DOHH2 (cell line): ENCODE measurements at regions not wholly inside any gene's neighbourhood (a gene's known extent, or its start where the extent isn't known, plus 50 kb on each side); places are given as distances from the start of the nearest gene placed in this dataset.

Source experiments
- H3F3A ChIP-seq: fragments of 200-600 bp; sonication (generic), shearing (Covaris generic); 2 replicates; pipeline ENCODE4 v1.6.0; 2016; ENCODE audit warnings: antibody characterized with exemption, mild to moderate bottlenecking; ENCODE audit not compliant: control insufficient read depth, insufficient read depth
- H3K27ac ChIP-seq: fragments of 200-600 bp; sonication (generic); 2 replicates; pipeline ENCODE4 v1.5.1; 2014; ENCODE audit warnings: low read depth, mild to moderate bottlenecking, low read length, moderate library complexity
- H3K27me3 ChIP-seq: fragments of 200-600 bp; sonication (generic); 2 replicates; pipeline ENCODE4 v1.6.1; 2014; ENCODE audit warnings: mild to moderate bottlenecking, low read length, mixed read lengths; ENCODE audit not compliant: control insufficient read depth
- H3K36me3 ChIP-seq: fragments of 200-600 bp; sonication (generic); 2 replicates; pipeline ENCODE4 v1.6.1; 2014; ENCODE audit warnings: mild to moderate bottlenecking, low read length, moderate library complexity, mixed read lengths; ENCODE audit not compliant: control insufficient read depth
- H3K4me1 ChIP-seq: fragments of 200-600 bp; sonication (generic); 2 replicates; pipeline ENCODE4 v1.6.1; 2014; ENCODE audit warnings: mild to moderate bottlenecking, low read length, mixed read lengths; ENCODE audit not compliant: control insufficient read depth
- H3K4me2 ChIP-seq: fragments of 200-600 bp; sonication (generic); 2 replicates; pipeline ENCODE4 v1.6.0; 2014; ENCODE audit warnings: mild to moderate bottlenecking, low read length, moderate library complexity
- H3K4me3 ChIP-seq: fragments of 200-600 bp; sonication (generic); 2 replicates; pipeline ENCODE4 v1.5.1; 2014; ENCODE audit warnings: mild to moderate bottlenecking, low read length, mixed read lengths
- H3K79me2 ChIP-seq: fragments of 200-600 bp; sonication (generic); 2 replicates; pipeline ENCODE4 v1.6.1; 2014; ENCODE audit warnings: mild to moderate bottlenecking, low read length, mixed read lengths; ENCODE audit not compliant: control insufficient read depth
- H3K9me2 ChIP-seq: fragments of 200-600 bp; sonication (generic); replicated peaks from 2 replicates; pipeline ENCODE4 v1.6.1; 2014; ENCODE audit warnings: mild to moderate bottlenecking, low read length, mixed read lengths; ENCODE audit not compliant: control insufficient read depth
- H3K9me3 ChIP-seq: fragments of 200-600 bp; sonication (generic); 2 replicates; pipeline ENCODE4 v1.6.1; 2014; ENCODE audit warnings: antibody characterized with exemption, low read length, mixed read lengths; ENCODE audit not compliant: control insufficient read depth, insufficient read depth
- H4K20me1 ChIP-seq: fragments of 200-600 bp; sonication (generic); 2 replicates; pipeline ENCODE4 v1.6.0; 2014; ENCODE audit warnings: low read depth, mild to moderate bottlenecking, antibody characterized with exemption, low read length, moderate library complexity; ENCODE audit not compliant: control insufficient read depth, insufficient read depth
- CTCF ChIP-seq: fragments of 200-600 bp; sonication (generic); IDR thresholded peaks from one replicate; pipeline ENCODE4 v1.5.1; 2014; ENCODE audit warnings: antibody characterized with exemption, mild to moderate bottlenecking, low read depth, low read length; ENCODE audit not compliant: poor library complexity, severe bottlenecking
- EZH2phosphoT487 ChIP-seq: fragments of 200-600 bp; sonication (generic); IDR thresholded peaks from 2 replicates; pipeline ENCODE4 v1.6.1; 2017; ENCODE audit warnings: borderline replicate concordance, mild to moderate bottlenecking, antibody characterized with exemption, low read length, moderate library complexity, mixed read lengths

- Histone ChIP-seq H3K4me3 (no peak overlapping the region), H3K27me3 (no peaks in the 10 kb centered on the region), H3K36me3 (no peaks in the 10 kb centered on the region), H3F3A (no peaks in the 10 kb centered on the region), H3K4me1 (no peaks in the 10 kb centered on the region), H3K27ac (no peak overlapping the region), H3K79me2 (no peaks in the 10 kb centered on the region), H3K9me3 (no peaks in the 10 kb centered on the region), H3K9me2 (no peaks in the 10 kb centered on the region), H3K4me2 (no peak overlapping the region), H4K20me1 (no peaks in the 10 kb centered on the region)
- no peak for TF ChIP-seq CTCF
These were observed 100.1 kb upstream of the LRFN5 start for GRCh38 chr14:41506552-41506951.

GRCh38 chr14:41505491-41505890 lies 101.2 kb upstream of the LRFN5 start:
- H3K27ac ChIP-seq: no peak overlapping the region
- H3K4me1 ChIP-seq: no peaks in the 10 kb centered on the region
- no peaks in the 10 kb centered on the region for H3K9me2 ChIP-seq
- no peaks in the 10 kb centered on the region for H3F3A ChIP-seq
- H4K20me1 ChIP-seq: no peaks in the 10 kb centered on the region
- no peaks in the 10 kb centered on the region for H3K79me2 ChIP-seq
- no peaks in the 10 kb centered on the region for H3K27me3 ChIP-seq
- no peak overlapping the region for H3K4me2 ChIP-seq
- TF ChIP-seq EZH2phosphoT487: no peak
- TF ChIP-seq CTCF: no peak
- no peaks in the 10 kb centered on the region for H3K9me3 ChIP-seq
- H3K4me3 ChIP-seq: no peak overlapping the region
- no peaks in the 10 kb centered on the region for H3K36me3 ChIP-seq

GRCh38 chr14:41498959-41499358 lies 107.7 kb upstream of the LRFN5 start:
- Histone ChIP-seq H3K4me2 (no peak overlapping the region), H3K27me3 (no peaks in the 10 kb centered on the region), H3K9me3 (no peaks in the 10 kb centered on the region), H3K9me2 (no peaks in the 10 kb centered on the region), H3K4me1 (no peaks in the 10 kb centered on the region), H3F3A (no peaks in the 10 kb centered on the region), H3K79me2 (no peaks in the 10 kb centered on the region), H3K27ac (no peak overlapping the region), H3K4me3 (no peak overlapping the region), H4K20me1 (no peaks in the 10 kb centered on the region), H3K36me3 (no peaks in the 10 kb centered on the region)
- TF ChIP-seq CTCF: no peak
- no peak for TF ChIP-seq EZH2phosphoT487

GRCh38 chr14:41490323-41490722 lies 116.4 kb upstream of the LRFN5 start:
- H3K4me2 ChIP-seq: no peak overlapping the region
- no peak overlapping the region for H3K27ac ChIP-seq
- no peaks in the 10 kb centered on the region for H3K36me3 ChIP-seq
- H3K9me3 ChIP-seq: no peaks in the 10 kb centered on the region
- H3K27me3 ChIP-seq: no peaks in the 10 kb centered on the region
- TF ChIP-seq EZH2phosphoT487 (no peak), CTCF (no peak)
- H3K4me3 ChIP-seq: no peak overlapping the region
- no peaks in the 10 kb centered on the region for H4K20me1 ChIP-seq
- H3K4me1 ChIP-seq: no peaks in the 10 kb centered on the region
- no peaks in the 10 kb centered on the region for H3K79me2 ChIP-seq
- no peaks in the 10 kb centered on the region for H3F3A ChIP-seq
- no peaks in the 10 kb centered on the region for H3K9me2 ChIP-seq
